DND-41 (cell line): ENCODE measurements at regions not wholly inside any gene's neighbourhood (a gene's known extent, or its start where the extent isn't known, plus 50 kb on each side); places are given as distances from the start of the nearest gene placed in this dataset.

Experiments used
- ATAC-seq: fragments of 200-7000 bp; cut with Tn5 transposase; 3 replicates; pipeline ENCODE4 v1.9.1; 2021; ENCODE audit warnings: low read depth; ENCODE audit not compliant: insufficient read depth
- DNase-seq: peaks from one replicate; pipeline ENCODE4 v3.0.0-alpha.2; 2020
- H2AFZ ChIP-seq: 2 replicates; pipeline ENCODE4 v1.6.0; 2012; ENCODE audit warnings: low read depth, low read length
- H3K27ac ChIP-seq: 2 replicates; pipeline ENCODE4 v1.5.1; 2012; ENCODE audit warnings: low read length, inconsistent platforms
- H3K27me3 ChIP-seq: fragments of 200-600 bp; sonication (generic); 2 replicates; pipeline ENCODE4 v1.6.0; 2012; ENCODE audit warnings: low read length, mild to moderate bottlenecking, inconsistent platforms; ENCODE audit not compliant: insufficient read depth, poor library complexity
- H3K36me3 ChIP-seq: 2 replicates; pipeline ENCODE4 v1.5.1; 2012; ENCODE audit warnings: low read length, inconsistent platforms; ENCODE audit not compliant: insufficient read depth
- H3K4me1 ChIP-seq: 2 replicates; pipeline ENCODE4 v1.5.1; 2012; ENCODE audit warnings: mild to moderate bottlenecking, low read length; ENCODE audit not compliant: insufficient read depth
- H3K4me2 ChIP-seq: 2 replicates; pipeline ENCODE4 v1.6.0; 2012; ENCODE audit warnings: mild to moderate bottlenecking, moderate library complexity, low read length, inconsistent platforms; ENCODE audit not compliant: insufficient read depth
- H3K4me3 ChIP-seq, 2 experiments: fragments of 200-600 bp in 1 of 2; shearing (Covaris generic) in 1 of 2; 2 replicates each; pipeline ENCODE4 v1.5.1; 2012 to 2016; ENCODE audit warnings: inconsistent platforms in 2 of 2, low read length in 2 of 2, mild to moderate bottlenecking in 2 of 2, low read depth in 1 of 2, moderate library complexity in 1 of 2
- H3K79me2 ChIP-seq: 2 replicates; pipeline ENCODE4 v1.6.0; 2012; ENCODE audit warnings: low read length, inconsistent platforms; ENCODE audit not compliant: insufficient read depth
- H3K9ac ChIP-seq: 2 replicates; pipeline ENCODE4 v1.6.0; 2012; ENCODE audit warnings: low read depth, mild to moderate bottlenecking, inconsistent platforms, low read length, moderate library complexity
- H3K9me3 ChIP-seq: 2 replicates; pipeline ENCODE4 v1.5.1; 2012; ENCODE audit warnings: low read length, moderate library complexity, mild to moderate bottlenecking, inconsistent platforms; ENCODE audit not compliant: insufficient read depth, severe bottlenecking
- H4K20me1 ChIP-seq: 2 replicates; pipeline ENCODE4 v1.6.0; 2012; ENCODE audit warnings: low read length; ENCODE audit not compliant: insufficient read depth
- EZH2 ChIP-seq: IDR thresholded peaks from 3 replicates; pipeline ENCODE4 v1.6.1; 2012; ENCODE audit warnings: borderline replicate concordance, low read depth, mild to moderate bottlenecking, moderate library complexity, low read length, inconsistent platforms; ENCODE audit not compliant: severe bottlenecking
- TF ChIP-seq, protein P1 (sequence below): IDR thresholded peaks from 2 replicates; pipeline ENCODE4 v1.5.1; 2012; ENCODE audit warnings: borderline replicate concordance, low read length, moderate library complexity, mild to moderate bottlenecking; ENCODE audit not compliant: poor library complexity, severe bottlenecking; ENCODE audit errors: extremely low read depth

DNA sequence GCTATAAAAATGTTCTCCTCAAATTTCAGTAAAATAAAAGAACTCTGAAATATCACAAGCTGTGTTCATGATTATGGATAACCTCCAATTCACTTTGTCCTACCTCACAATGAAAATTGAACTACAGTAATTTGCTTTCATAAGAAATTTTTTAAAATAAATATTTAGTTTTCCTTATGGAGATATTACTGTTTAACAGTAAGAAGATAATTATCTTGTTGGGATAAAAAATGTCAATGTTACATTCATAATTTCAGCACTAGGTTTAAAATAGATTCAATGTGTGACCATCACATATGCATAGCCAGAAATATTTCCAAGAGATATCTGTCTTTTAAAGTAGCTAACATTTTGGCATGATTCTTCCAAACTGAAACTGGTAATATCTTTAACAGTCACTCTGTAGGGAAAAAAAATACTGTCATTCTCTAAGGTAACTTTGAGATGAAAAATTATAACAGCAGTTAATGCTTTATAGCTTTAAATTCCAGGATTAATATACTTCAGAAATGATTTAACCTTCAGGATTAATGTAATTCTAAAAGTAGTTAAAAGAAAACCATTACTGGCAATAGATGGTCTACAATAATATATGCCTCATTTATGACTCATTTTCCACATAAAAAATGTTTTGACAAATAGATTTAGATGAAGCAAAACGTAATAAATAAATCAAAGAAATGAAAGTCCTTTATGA lies 91.3 kb downstream of the SPRY2 start:
- Histone ChIP-seq H3K27me3 (no peaks in the 10 kb centered on the region), H2AFZ (no peak overlapping the region), H3K4me2 (no peak overlapping the region)

DNA sequence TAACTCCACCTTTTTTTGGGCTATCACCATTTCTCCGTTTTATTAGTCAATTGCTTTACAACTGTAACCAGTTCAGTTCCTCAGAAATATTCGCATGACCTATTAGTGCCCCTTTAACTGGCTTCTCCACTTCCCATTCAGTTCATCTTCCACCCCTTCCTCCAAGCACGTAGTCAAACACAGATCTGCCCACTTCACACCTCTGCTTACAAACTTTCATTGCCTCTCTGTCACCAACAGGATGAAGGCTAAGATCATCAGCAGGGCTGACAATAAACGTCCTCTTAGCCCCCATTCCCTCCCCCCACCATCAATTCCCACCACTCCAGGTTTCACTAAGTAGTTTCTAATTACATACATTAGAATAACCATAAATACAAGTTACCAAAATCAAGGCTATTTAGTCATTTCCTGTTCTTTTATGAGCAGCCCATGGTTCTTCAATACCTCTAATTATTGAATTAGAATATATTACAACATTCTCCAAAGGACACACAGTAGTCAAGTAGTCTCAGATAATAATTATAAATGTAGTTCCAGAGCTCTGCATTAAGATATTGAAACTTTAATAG lies 95.7 kb downstream of the SPRY2 start:
- Histone ChIP-seq H3K27me3 (no peaks in the 10 kb centered on the region), H3K36me3 (no peaks in the 10 kb centered on the region), H4K20me1 (no peaks in the 10 kb centered on the region), H3K9me3 (no peaks in the 10 kb centered on the region), H3K4me3 (no peak overlapping the region), H3K79me2 (no peaks in the 10 kb centered on the region), H2AFZ (no peak overlapping the region), H3K4me1 (no peaks in the 10 kb centered on the region), H3K9ac (no peak overlapping the region), H3K4me2 (no peak overlapping the region), H3K27ac (no peak overlapping the region)
- TF ChIP-seq, protein P1, sequence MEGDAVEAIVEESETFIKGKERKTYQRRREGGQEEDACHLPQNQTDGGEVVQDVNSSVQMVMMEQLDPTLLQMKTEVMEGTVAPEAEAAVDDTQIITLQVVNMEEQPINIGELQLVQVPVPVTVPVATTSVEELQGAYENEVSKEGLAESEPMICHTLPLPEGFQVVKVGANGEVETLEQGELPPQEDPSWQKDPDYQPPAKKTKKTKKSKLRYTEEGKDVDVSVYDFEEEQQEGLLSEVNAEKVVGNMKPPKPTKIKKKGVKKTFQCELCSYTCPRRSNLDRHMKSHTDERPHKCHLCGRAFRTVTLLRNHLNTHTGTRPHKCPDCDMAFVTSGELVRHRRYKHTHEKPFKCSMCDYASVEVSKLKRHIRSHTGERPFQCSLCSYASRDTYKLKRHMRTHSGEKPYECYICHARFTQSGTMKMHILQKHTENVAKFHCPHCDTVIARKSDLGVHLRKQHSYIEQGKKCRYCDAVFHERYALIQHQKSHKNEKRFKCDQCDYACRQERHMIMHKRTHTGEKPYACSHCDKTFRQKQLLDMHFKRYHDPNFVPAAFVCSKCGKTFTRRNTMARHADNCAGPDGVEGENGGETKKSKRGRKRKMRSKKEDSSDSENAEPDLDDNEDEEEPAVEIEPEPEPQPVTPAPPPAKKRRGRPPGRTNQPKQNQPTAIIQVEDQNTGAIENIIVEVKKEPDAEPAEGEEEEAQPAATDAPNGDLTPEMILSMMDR: no peak
- no peak for TF ChIP-seq EZH2
- no peak for DNase-seq
- no peak for ATAC-seq

More for the DNA sequence above, 91.3 kb downstream of the SPRY2 start:
- no peaks in the 10 kb centered on the region for H3K4me1 ChIP-seq
- H4K20me1 ChIP-seq: no peaks in the 10 kb centered on the region
- H3K9me3 ChIP-seq: no peaks in the 10 kb centered on the region
- TF ChIP-seq, protein P1: no peak
- H3K79me2 ChIP-seq: no peaks in the 10 kb centered on the region
- no peak overlapping the region for H3K4me3 ChIP-seq
- no peaks in the 10 kb centered on the region for H3K36me3 ChIP-seq
- ATAC-seq (no peak), DNase-seq (no peak)
- no peak overlapping the region for H3K9ac ChIP-seq
- no peak overlapping the region for H3K27ac ChIP-seq

DNA sequence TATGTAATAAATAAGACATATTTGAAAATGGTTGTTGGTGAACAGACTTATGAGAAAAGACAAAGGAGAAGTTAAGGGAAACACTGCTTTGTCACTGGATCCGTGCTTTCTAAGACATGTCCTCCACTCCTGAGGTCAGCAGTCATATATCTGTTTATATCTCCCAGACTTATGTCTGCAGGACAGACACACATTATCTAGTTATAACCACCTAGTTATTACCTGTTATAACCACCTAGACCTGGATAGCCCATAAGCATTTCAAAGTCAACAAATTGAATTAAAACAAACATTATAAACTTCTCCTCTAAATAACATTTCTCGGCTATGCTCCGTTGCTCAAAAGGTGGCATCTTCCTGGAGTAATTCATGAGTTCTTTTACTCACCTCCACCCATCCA lies 96.4 kb downstream of the SPRY2 start:
- H4K20me1 ChIP-seq: no peaks in the 10 kb centered on the region
- no peaks in the 10 kb centered on the region for H3K9me3 ChIP-seq
- no peak overlapping the region for H3K27ac ChIP-seq
- DNase-seq (no peak), ATAC-seq (no peak)
- H3K4me1 ChIP-seq: no peaks in the 10 kb centered on the region
- H3K9ac ChIP-seq: no peak overlapping the region
- H3K27me3 ChIP-seq: no peaks in the 10 kb centered on the region
- no peak overlapping the region for H2AFZ ChIP-seq
- no peaks in the 10 kb centered on the region for H3K79me2 ChIP-seq
- H3K4me2 ChIP-seq: no peak overlapping the region
- no peak overlapping the region for H3K4me3 ChIP-seq
- TF ChIP-seq, protein P1: no peak
- no peak for TF ChIP-seq EZH2
- H3K36me3 ChIP-seq: no peaks in the 10 kb centered on the region
